ENCODE measurements at regions not wholly inside any gene's neighbourhood (a gene's known extent, or its start where the extent isn't known, plus 50 kb on each side); places are given as distances from the start of the nearest gene placed in this dataset.

DNA sequence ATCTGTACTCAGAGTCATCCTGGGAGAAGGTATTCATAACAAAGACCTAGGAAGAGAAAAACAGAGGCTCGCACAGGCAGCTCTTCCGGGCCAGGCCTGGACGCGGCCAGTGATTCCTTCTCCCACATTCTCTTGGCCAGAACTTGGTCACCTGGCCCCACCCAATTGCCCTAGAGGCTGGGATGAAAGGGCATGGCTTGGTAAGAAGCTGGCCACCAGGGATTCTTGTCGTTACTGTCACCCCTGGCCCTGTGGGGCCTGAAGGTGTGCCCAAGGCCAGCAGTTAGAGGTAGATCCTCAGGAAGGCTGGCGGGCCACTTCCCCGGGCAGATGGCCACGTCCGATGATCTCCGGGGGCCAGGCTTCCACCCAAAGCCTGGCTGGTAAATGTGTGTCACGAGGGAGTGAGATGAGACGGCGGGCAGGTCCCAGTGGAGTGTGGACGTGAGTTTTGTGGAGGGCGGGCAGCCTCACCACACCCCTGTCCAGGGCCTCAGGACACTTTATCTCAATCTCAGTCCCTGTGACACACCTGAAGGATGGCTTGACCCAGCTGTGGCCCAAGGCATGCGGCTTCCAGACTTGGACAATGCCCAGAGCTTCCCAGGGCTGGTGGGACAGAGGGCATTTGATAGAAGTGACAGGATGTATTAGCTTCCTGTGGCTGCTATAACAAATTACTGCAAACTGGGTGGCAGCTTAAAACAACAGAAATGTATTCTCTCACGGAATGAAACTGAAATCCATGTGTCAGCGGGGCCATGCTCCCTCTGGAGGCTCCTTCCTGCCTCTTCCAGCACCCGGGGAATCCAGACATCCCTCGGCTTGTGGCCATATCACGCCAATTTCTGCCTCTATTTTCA, 66.3 kb upstream of the GSE1 start:
- ATAC-seq, result no peak
- intact Hi-C loops (cut with DNase I), result no loop called here

DNA sequence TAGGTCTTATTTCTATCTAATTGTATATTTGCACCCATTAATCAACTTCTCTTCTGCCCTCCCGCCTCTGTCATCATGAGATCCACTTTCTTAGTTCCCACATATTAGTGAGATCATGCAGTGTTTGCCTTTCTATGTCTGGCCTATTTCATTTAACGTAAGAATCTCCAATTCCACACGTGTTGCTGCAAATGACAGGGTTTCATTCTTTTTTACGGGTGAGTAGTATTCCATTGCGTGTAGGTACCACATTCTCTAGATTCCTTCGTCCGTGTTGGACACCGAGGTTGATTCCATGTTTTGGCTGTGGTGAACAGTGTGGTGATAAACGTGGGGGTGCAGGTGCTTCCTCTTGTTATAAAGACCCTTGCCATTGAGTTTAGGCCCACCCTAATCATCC, 64.7 kb upstream of the GSE1 start:
- Histone ChIP-seq H3K9me3 (no peaks in the 10 kb centered on the region), H3K4me1 (no peaks in the 10 kb centered on the region), H3K27me3 (no peaks in the 10 kb centered on the region), H3K27ac (no peak overlapping the region), H3K4me3 (no peak overlapping the region), H3K36me3 (no peaks in the 10 kb centered on the region)
- no peak for ATAC-seq
- 94% methylated on average over 9 of the region's 9 CpGs for WGBS, 2 donors
- no peak for FAIRE-seq
- intact Hi-C loops (cut with DNase I), result no loop called here
- TF ChIP-seq, protein P1, sequence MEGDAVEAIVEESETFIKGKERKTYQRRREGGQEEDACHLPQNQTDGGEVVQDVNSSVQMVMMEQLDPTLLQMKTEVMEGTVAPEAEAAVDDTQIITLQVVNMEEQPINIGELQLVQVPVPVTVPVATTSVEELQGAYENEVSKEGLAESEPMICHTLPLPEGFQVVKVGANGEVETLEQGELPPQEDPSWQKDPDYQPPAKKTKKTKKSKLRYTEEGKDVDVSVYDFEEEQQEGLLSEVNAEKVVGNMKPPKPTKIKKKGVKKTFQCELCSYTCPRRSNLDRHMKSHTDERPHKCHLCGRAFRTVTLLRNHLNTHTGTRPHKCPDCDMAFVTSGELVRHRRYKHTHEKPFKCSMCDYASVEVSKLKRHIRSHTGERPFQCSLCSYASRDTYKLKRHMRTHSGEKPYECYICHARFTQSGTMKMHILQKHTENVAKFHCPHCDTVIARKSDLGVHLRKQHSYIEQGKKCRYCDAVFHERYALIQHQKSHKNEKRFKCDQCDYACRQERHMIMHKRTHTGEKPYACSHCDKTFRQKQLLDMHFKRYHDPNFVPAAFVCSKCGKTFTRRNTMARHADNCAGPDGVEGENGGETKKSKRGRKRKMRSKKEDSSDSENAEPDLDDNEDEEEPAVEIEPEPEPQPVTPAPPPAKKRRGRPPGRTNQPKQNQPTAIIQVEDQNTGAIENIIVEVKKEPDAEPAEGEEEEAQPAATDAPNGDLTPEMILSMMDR (IDR thresholded peaks at IDR 0.05), result no peak
- no peak for DNase-seq

More for the DNA sequence above, 66.3 kb upstream of the GSE1 start:
- H3K36me3 ChIP-seq, result no peaks in the 10 kb centered on the region
- no peak overlapping the region for H3K4me3 ChIP-seq
- no peaks in the 10 kb centered on the region for H3K27me3 ChIP-seq
- TF ChIP-seq, protein P1 (IDR thresholded peaks at IDR 0.05), result no peak
- H3K9me3 ChIP-seq, result no peaks in the 10 kb centered on the region
- H3K27ac ChIP-seq, result no peak overlapping the region
- FAIRE-seq, result no peak
- peak in 1 of 6 donors; percentile 46 for DNase-seq
- WGBS, 2 donors, result 92% methylated on average over 21 of the region's 21 CpGs
- no peaks in the 10 kb centered on the region for H3K4me1 ChIP-seq

DNA sequence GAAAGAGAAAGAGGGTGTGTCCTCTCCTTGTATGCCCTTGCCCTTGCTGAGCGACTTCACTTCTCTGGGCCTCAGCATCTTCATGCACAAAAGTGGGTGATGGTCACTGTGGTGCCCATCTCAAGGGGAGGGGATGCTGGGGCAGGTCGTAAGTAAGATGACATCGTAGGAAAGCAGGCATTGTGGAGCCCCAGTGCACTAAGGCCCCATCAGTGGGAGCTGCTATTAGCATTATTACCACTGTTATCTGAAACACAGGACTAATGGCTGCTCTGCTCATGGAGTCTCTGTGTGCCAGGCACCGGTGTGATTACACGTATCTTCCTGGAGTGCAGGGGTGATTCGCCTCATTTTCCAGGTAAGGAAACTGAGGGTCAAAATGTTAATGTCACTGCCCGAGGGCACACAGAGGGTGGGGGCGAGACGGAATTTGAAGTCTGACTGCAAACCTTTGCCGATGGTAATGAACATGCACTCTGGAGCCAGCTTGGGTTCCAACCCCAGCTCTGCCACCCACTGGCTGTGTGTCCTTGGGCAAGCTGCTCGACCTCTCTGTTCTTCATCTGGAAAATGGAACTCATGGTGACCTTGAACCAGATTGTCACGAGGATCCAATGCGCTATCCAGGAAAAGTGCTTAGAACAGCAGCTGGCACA, 63.2 kb upstream of the GSE1 start:
- H3K9me3 ChIP-seq, result no peaks in the 10 kb centered on the region
- DNase-seq, result no peak
- no peaks in the 10 kb centered on the region for H3K36me3 ChIP-seq
- H3K27ac ChIP-seq, result no peak overlapping the region
- no peak for FAIRE-seq
- TF ChIP-seq, protein P1 (IDR thresholded peaks at IDR 0.05), result no peak
- H3K4me3 ChIP-seq, result no peak overlapping the region
- no peaks in the 10 kb centered on the region for H3K27me3 ChIP-seq
- intact Hi-C loops (cut with DNase I), result no loop called here
- no peak for ATAC-seq
- H3K4me1 ChIP-seq, result no peaks in the 10 kb centered on the region
- WGBS, 2 donors, result 66 to 69% methylated on average over 13 of the region's 13 CpGs

DNA sequence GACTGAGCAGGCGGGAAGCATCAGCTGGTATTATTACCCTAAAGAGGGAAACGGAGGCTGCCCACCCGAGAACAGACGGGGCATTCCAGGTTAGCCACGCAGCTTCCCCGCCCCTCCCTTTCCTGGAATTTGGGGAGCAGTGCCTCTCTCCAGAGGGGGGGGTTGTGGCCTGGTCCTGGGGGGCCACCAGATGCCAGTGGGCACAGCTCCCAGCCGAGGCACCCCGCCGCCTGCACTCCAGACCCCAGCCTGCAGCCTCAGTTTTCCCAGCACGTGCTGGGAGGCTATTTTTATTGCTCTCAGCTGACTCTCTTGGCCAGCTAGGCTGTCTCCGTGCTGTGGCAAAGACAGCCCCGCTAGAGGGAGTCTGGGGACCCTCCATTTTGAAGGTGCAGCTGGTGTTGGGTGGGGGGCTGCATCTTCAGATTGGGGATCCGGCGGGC, 62.7 kb upstream of the GSE1 start:
- Histone ChIP-seq H3K4me1 (no peaks in the 10 kb centered on the region), H3K36me3 (no peaks in the 10 kb centered on the region), H3K9me3 (no peaks in the 10 kb centered on the region), H3K27me3 (no peaks in the 10 kb centered on the region), H3K4me3 (no peak overlapping the region), H3K27ac (no peak overlapping the region)
- WGBS, 2 donors, result 77 to 79% methylated on average over 14 of the region's 14 CpGs
- ATAC-seq (no peak), DNase-seq (peak in 1 of 6 donors; percentile 56), FAIRE-seq (no peak)
- TF ChIP-seq, protein P1 (IDR thresholded peaks at IDR 0.05), result no peak
- intact Hi-C loops (cut with DNase I), result no loop called here

Measured in pancreas (tissue), 10 donors.